Sigmoid colon (tissue), 6 donors: ENCODE measurements at regions not wholly inside any gene's neighbourhood (a gene's known extent, or its start where the extent isn't known, plus 50 kb on each side); places are given as distances from the start of the nearest gene placed in this dataset.

ENCODE experiments used
- DNase-seq: peaks from one replicate; pipeline ENCODE4 v3.0.0-alpha.2; 2019
- H3K27ac ChIP-seq, 4 donors: fragments of 200-600 bp; sonication (generic); one replicate each; pipeline ENCODE4 v1.5.1; 2016 to 2019; ENCODE audit warnings: mild to moderate bottlenecking in 1 of 4
- H3K27me3 ChIP-seq, 3 donors: fragments of 200-600 bp; sonication (generic); one replicate each; pipeline ENCODE4 v1.5.1; 2019; ENCODE audit warnings: mild to moderate bottlenecking in 1 of 3
- H3K36me3 ChIP-seq, 4 donors: fragments of 200-600 bp; sonication (generic); one replicate each; pipeline ENCODE4 v1.5.1; 2016 to 2019
- H3K4me1 ChIP-seq, 4 donors: fragments of 200-600 bp; sonication (generic); one replicate each; pipeline ENCODE4 v1.5.1; 2017 to 2019
- H3K4me3 ChIP-seq, 4 donors: fragments of 200-600 bp; sonication (generic); one replicate each; pipeline ENCODE4 v1.5.1; 2017 to 2019; ENCODE audit warnings: mild to moderate bottlenecking in 2 of 4, moderate library complexity in 1 of 4
- H3K9me3 ChIP-seq, 4 donors: fragments of 200-600 bp in 3 of 4; sonication (generic) in 3 of 4; one replicate each; pipeline versions ENCODE4 v1.5.1 to v1.6.1; 2013 to 2019
- CTCF ChIP-seq, 4 experiments: fragments of 450-650 bp in 3 of 4; fragments of 200-600 bp in 1 of 4; IDR thresholded peaks; one replicate each; pipeline ENCODE4 v1.5.1; 2016 to 2019; ENCODE audit warnings: antibody characterized with exemption in 4 of 4, mild to moderate bottlenecking in 3 of 4, moderate library complexity in 2 of 4
- EP300 ChIP-seq, 4 donors: sonication (generic); formaldehyde crosslinking; IDR thresholded peaks; one replicate each; pipeline ENCODE4 v1.6.1; 2017; ENCODE audit warnings: antibody characterized with exemption in 4 of 4
- POLR2A ChIP-seq, 2 donors: fragments of 450-650 bp; IDR thresholded peaks; one replicate each; pipeline ENCODE4 v1.6.1; 2016; ENCODE audit warnings: antibody characterized with exemption in 2 of 2, mild to moderate bottlenecking in 2 of 2, moderate library complexity in 2 of 2
- POLR2AphosphoS5 ChIP-seq, 4 donors: sonication (generic); formaldehyde crosslinking; IDR thresholded peaks; one replicate each; pipeline ENCODE4 v1.6.1; 2017; ENCODE audit warnings: antibody characterized with exemption in 4 of 4
- WGBS, 2 donors: extraction: QIAGEN DNeasy Blood & Tissue Kit; methylation state at CpG; one replicate each; pipeline ENCODE4 v1.1.7; 2013; 5-methylcytosine and 5-hydroxymethylcytosine counted together
- intact Hi-C: fragments of 100-400 bp; cut with DNase I; formaldehyde crosslinking; loops from one replicate; pipeline ENCODE4 v1.15.1; 2023
- donor health status: healthy with polysubstance abuse.
- donor health status: healthy.

DNA sequence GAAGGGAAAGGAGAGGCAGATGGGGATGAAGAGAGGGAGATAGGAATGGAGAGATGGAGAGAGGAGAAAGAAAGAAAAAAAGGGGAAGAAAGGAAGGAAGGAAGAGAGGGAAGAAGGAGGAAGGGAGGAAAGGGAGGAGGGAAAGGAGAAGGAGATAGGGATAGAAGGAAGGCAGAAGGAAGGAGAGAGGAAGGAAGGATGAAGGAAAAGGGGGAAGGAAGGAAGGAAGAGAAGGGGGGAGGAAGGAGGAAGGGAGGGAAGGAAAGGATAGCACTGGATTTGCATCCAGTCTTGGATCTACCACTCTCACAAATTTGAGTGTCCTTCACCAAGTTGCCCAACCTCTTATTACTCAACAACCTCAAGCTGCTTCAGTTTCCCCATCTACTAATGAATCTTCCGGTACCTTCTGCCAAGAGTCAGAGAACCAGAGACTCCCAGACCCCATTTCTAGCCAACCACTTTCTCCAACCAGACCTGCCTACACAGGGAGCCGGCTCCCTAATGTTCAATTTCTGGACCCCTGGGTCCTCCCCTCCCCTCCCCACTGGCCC is 79.7 kb upstream of the FOXP4 start:
- no peak overlapping the region for H3K4me3 ChIP-seq
- no peaks in the 10 kb centered on the region for H3K9me3 ChIP-seq
- no peaks in the 10 kb centered on the region for H3K36me3 ChIP-seq
- TF ChIP-seq EP300 (IDR thresholded peaks at IDR 0.05), result no peak
- no peak for TF ChIP-seq POLR2AphosphoS5 (IDR thresholded peaks at IDR 0.05)
- no peak for TF ChIP-seq CTCF (IDR thresholded peaks at IDR 0.05)
- no peak for TF ChIP-seq POLR2A (IDR thresholded peaks at IDR 0.05)
- H3K27ac ChIP-seq, result no peak overlapping the region
- WGBS, 2 donors, result 47 to 61% methylated on average over 2 of the region's 2 CpGs
- DNase-seq, result no peak
- intact Hi-C loops, result no loop called here
- peaks cover 3 to 15% (median 9%) of the 10 kb centered on the region in 3 donors for H3K27me3 ChIP-seq
- peaks cover 0 to 13% (median 9%) of the 10 kb centered on the region in 4 donors for H3K4me1 ChIP-seq

GRCh38 chr6:41467061-41467460 is 79.1 kb upstream of the FOXP4 start:
- WGBS, 2 donors, result 75 to 78% methylated on average over 10 of the region's 10 CpGs
- no peaks in the 10 kb centered on the region for H3K9me3 ChIP-seq
- no peak overlapping the region for H3K4me3 ChIP-seq
- peaks cover 3 to 15% (median 9%) of the 10 kb centered on the region in 3 donors for H3K27me3 ChIP-seq
- peaks cover 0 to 13% (median 9%) of the 10 kb centered on the region in 4 donors for H3K4me1 ChIP-seq
- TF ChIP-seq EP300 (IDR thresholded peaks at IDR 0.05), result no peak
- no peak for TF ChIP-seq CTCF (IDR thresholded peaks at IDR 0.05)
- TF ChIP-seq POLR2A (IDR thresholded peaks at IDR 0.05), result no peak
- TF ChIP-seq POLR2AphosphoS5 (IDR thresholded peaks at IDR 0.05), result no peak
- no peaks in the 10 kb centered on the region for H3K36me3 ChIP-seq
- DNase-seq, result no peak
- intact Hi-C loops, result no loop called here
- no peak overlapping the region for H3K27ac ChIP-seq

DNA sequence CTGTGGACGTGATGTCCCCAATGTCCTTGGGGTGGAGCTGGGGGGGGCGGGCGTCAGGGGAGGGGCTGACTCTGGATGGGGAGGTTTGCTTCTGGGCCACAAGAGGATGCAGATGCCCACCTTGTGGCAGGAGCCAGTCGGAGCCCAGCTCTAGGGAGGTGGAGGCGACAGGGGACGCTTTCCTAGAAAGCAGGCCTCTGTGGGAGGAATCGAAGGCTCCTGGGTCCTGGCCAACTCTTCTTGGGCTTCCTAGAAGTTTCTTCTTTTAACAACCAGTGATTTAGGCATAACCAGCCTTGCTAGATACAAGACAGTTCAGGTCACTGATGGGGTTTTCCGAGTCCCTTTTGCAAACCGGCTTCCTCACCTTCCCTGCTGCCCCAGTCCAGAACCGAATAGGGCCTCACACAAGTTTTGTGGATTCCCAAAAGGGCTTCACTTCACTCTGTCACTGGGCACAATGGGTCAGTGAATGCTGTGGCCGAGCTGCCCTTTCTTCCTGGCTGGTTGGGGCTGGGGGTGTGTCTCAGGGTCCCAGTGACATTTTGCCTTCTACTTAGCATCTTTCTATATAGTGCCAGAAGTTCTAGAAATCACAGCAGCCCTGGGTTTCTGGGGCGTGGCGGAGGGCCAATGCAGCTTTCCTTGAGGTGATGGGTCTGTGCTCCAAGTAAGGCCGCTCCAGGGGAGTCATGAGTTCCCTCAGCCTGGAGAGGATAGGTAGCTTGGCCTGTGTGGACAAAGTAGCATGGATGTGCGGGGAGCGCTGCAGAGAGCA is 78.4 kb upstream of the FOXP4 start:
- TF ChIP-seq POLR2A (IDR thresholded peaks at IDR 0.05), result no peak
- no peak for TF ChIP-seq POLR2AphosphoS5 (IDR thresholded peaks at IDR 0.05)
- TF ChIP-seq CTCF (IDR thresholded peaks at IDR 0.05), result no peak
- no peak for TF ChIP-seq EP300 (IDR thresholded peaks at IDR 0.05)
- intact Hi-C loops, result no loop called here

DNA sequence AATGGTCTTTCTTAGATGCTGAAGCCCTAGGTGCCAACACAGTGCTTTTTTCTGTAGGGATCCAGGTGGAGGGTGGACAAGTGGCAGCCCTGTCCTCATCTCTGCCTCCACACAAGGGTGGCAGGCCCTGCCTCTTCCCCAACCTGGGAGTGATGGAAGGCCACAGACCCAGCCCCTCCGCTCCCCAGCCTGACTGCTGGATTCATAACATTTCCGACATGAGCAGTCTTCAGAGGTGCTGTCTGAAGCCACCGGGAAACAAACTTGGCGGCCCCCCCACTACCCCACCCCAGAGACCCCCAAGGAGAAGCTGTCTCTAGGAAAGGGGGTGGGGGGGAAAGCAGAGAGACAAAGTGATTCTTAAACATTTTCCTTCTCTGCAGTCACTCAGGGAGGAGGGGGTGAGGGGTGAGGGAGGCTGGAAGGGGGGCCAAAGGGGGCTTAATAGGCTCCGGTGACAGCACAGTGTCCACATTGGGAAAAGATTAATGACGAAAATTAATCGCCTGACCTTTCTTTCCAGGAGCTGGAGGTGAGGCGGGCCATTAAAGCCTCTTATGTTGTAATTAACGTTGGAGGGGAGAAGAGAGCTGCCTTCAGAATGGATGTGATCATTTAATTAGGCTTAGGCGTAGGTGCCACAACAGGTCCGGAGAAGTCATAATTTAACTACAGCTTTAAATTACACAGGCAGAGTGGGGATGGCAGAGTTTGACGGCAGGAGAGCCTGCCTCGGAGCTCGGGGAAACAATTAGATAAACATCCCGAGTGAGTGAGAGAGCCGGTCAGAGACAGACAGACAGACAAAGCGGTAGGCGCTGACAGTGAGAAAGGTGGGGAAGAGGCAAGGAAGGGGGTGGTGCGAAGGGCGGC is 76.8 kb upstream of the FOXP4 start:
- peaks cover 3 to 15% (median 9%) of the 10 kb centered on the region in 3 donors for H3K27me3 ChIP-seq
- TF ChIP-seq EP300 (IDR thresholded peaks at IDR 0.05) (no peak), POLR2AphosphoS5 (IDR thresholded peaks at IDR 0.05) (no peak), POLR2A (IDR thresholded peaks at IDR 0.05) (no peak), CTCF (IDR thresholded peaks at IDR 0.05) (no peak)
- no peak overlapping the region for H3K27ac ChIP-seq
- peaks cover 0 to 13% (median 9%) of the 10 kb centered on the region in 4 donors for H3K4me1 ChIP-seq
- H3K36me3 ChIP-seq, result no peaks in the 10 kb centered on the region
- no peak for DNase-seq
- 42 to 53% methylated on average over 20 of the region's 20 CpGs for WGBS, 2 donors
- H3K4me3 ChIP-seq, result peak overlapping the region in 3 of 4 donors; percentile 20 to 36 (median 35)
- intact Hi-C loops, result no loop called here
- H3K9me3 ChIP-seq, result no peaks in the 10 kb centered on the region

More for the DNA sequence above, 78.4 kb upstream of the FOXP4 start:
- H3K4me1 ChIP-seq, result peaks cover 0 to 13% (median 9%) of the 10 kb centered on the region in 4 donors
- peaks cover 3 to 15% (median 9%) of the 10 kb centered on the region in 3 donors for H3K27me3 ChIP-seq
- WGBS, 2 donors, result 86 to 87% methylated on average over 16 of the region's 16 CpGs
- no peaks in the 10 kb centered on the region for H3K36me3 ChIP-seq
- no peak overlapping the region for H3K27ac ChIP-seq
- H3K9me3 ChIP-seq, result no peaks in the 10 kb centered on the region
- no peak for DNase-seq
- H3K4me3 ChIP-seq, result no peak overlapping the region
